SK-N-SH (cell line): ENCODE measurements at regions not wholly inside any gene's neighbourhood (a gene's known extent, or its start where the extent isn't known, plus 50 kb on each side); places are given as distances from the start of the nearest gene placed in this dataset.

Experiments used
- CTCF ChIA-PET: fragments of 300-600, 350-600 bp; formaldehyde crosslinking; extraction: SDS; loops from one replicate; lab custom pipeline; 2021; lab: Yijun Ruan, JAX
- POLR2A ChIA-PET: fragments of 350-600 bp; sonication (Branson Sonifier 250); formaldehyde crosslinking; extraction: SDS; loops from one replicate; lab custom pipeline; 2020; ENCODE audit warnings: antibody characterized with exemption, inconsistent platforms; lab: Yijun Ruan, JAX
- DNase-seq: peaks from one replicate; pipeline ENCODE4 v3.0.0; 2012
- H2AFZ ChIP-seq: fragments of 200-600 bp; sonication (generic); 2 replicates; pipeline ENCODE4 v1.8.1; 2016; ENCODE audit warnings: antibody characterized with exemption, mild to moderate bottlenecking, low read depth
- H3F3A ChIP-seq: fragments of 200-600 bp; sonication (generic); replicated peaks from 2 replicates; pipeline ENCODE3; 2016; ENCODE audit warnings: antibody characterized with exemption, mild to moderate bottlenecking; ENCODE audit not compliant: insufficient read depth
- H3K27ac ChIP-seq, 2 experiments: fragments of 200-500 bp in 1 of 2; fragments of 200-600 bp in 1 of 2; sonication (Bioruptor generic) in 1 of 2; sonication (generic), shearing (Covaris generic) in 1 of 2; 2 replicates each; pipeline versions ENCODE4 v1.5.1 to v1.6.1; 2014 to 2016; ENCODE audit warnings: low read depth in 2 of 2, inconsistent platforms in 1 of 2, low read length in 1 of 2, mild to moderate bottlenecking in 1 of 2, mixed read lengths in 1 of 2
- H3K27me3 ChIP-seq: fragments of 200-600 bp; sonication (generic), shearing (Covaris generic); 2 replicates; pipeline ENCODE4 v1.6.1; 2016; ENCODE audit warnings: mixed run types; ENCODE audit not compliant: insufficient read depth
- H3K36me3 ChIP-seq, 2 experiments: fragments of 200-500 bp in 1 of 2; fragments of 200-600 bp in 1 of 2; sonication (Bioruptor generic) in 1 of 2; sonication (generic) in 1 of 2; replicated peaks in 1 of 2; 2 replicates each; pipeline versions ENCODE3 to v1.5.1; 2014 to 2016; ENCODE audit warnings: low read length in 1 of 2, mild to moderate bottlenecking in 1 of 2; ENCODE audit not compliant: insufficient read depth in 2 of 2, control insufficient read depth in 1 of 2
- H3K4me1 ChIP-seq, 2 experiments: fragments of 200-500 bp in 1 of 2; fragments of 200-600 bp in 1 of 2; sonication (Bioruptor generic) in 1 of 2; sonication (generic), shearing (Covaris generic) in 1 of 2; 2 replicates each; pipeline versions ENCODE4 v1.5.1 to v1.6.1; 2014 to 2016; ENCODE audit warnings: low read depth in 1 of 2, low read length in 1 of 2, mixed run types in 1 of 2; ENCODE audit not compliant: insufficient read depth in 2 of 2, control insufficient read depth in 1 of 2
- H3K4me2 ChIP-seq: fragments of 200-600 bp; sonication (generic), shearing (Covaris generic); 2 replicates; pipeline ENCODE4 v1.6.1; 2017; ENCODE audit warnings: mixed run types
- H3K4me3 ChIP-seq, 2 experiments: fragments of 200-500 bp in 1 of 2; fragments of 200-600 bp in 1 of 2; sonication (Bioruptor generic) in 1 of 2; sonication (generic), shearing (Covaris generic) in 1 of 2; 2 replicates each; pipeline versions ENCODE4 v1.5.1 to v1.8.1; 2014 to 2016; ENCODE audit warnings: low read depth in 2 of 2, inconsistent platforms in 1 of 2, low read length in 1 of 2, mild to moderate bottlenecking in 1 of 2, mixed read lengths in 1 of 2, moderate library complexity in 1 of 2
- H3K79me2 ChIP-seq: fragments of 200-600 bp; sonication (generic); 2 replicates; pipeline ENCODE4 v1.8.1; 2017; ENCODE audit warnings: mild to moderate bottlenecking; ENCODE audit not compliant: insufficient read depth
- H3K9ac ChIP-seq: fragments of 200-600 bp; sonication (generic); 2 replicates; pipeline ENCODE4 v1.6.1; 2017; ENCODE audit warnings: mixed run types
- H3K9me2 ChIP-seq: fragments of 200-600 bp; sonication (generic); 2 replicates; pipeline ENCODE4 v1.6.1; 2017; ENCODE audit warnings: mixed run types
- H3K9me3 ChIP-seq: fragments of 200-600 bp; sonication (generic); 2 replicates; pipeline ENCODE4 v1.6.1; 2017; ENCODE audit warnings: mixed run types, mild to moderate bottlenecking, moderate library complexity
- H4K20me1 ChIP-seq: fragments of 200-600 bp; sonication (generic); 2 replicates; pipeline ENCODE4 v1.6.1; 2017; ENCODE audit warnings: mild to moderate bottlenecking, mixed run types; ENCODE audit not compliant: insufficient read depth
- CTCF ChIP-seq: fragments of 200-600 bp; sonication (generic); IDR thresholded peaks from 2 replicates; pipeline ENCODE4 v1.6.1; 2017; ENCODE audit warnings: antibody characterized with exemption, mild to moderate bottlenecking, moderate library complexity
- ELF1 ChIP-seq: IDR thresholded peaks from 2 replicates; pipeline ENCODE4 v1.4.0; 2012
- EP300 ChIP-seq, 2 experiments: IDR thresholded peaks; 2 replicates each; pipeline versions ENCODE4 v1.4.0 to v1.6.1; 2012; ENCODE audit warnings: borderline replicate concordance in 1 of 2, low read depth in 1 of 2, low read length in 1 of 2
- EZH2phosphoT487 ChIP-seq: fragments of 200-600 bp; sonication (generic); IDR thresholded peaks from 2 replicates; pipeline ENCODE4 v1.6.1; 2017; ENCODE audit warnings: low read depth, mixed run types, mild to moderate bottlenecking, antibody characterized with exemption, moderate library complexity, borderline replicate concordance
- FOSL2 ChIP-seq: IDR thresholded peaks from 2 replicates; pipeline ENCODE4 v1.4.0; 2012; ENCODE audit warnings: low read depth, mild to moderate bottlenecking, moderate library complexity, borderline replicate concordance
- MAX ChIP-seq: IDR thresholded peaks from 2 replicates; pipeline ENCODE4 v1.4.0; 2012; ENCODE audit warnings: low read depth
- NRF1 ChIP-seq: IDR thresholded peaks from 2 replicates; pipeline ENCODE4 v1.6.1; 2012; ENCODE audit warnings: low read depth, mild to moderate bottlenecking, low read length
- PBX3 ChIP-seq: IDR thresholded peaks from 2 replicates; pipeline ENCODE4; 2012
- RAD21 ChIP-seq: IDR thresholded peaks from 2 replicates; pipeline ENCODE4 v1.6.1; 2012; ENCODE audit warnings: mild to moderate bottlenecking, low read length
- RCOR1 ChIP-seq: fragments of 150-350 bp; IDR thresholded peaks from 2 replicates; pipeline ENCODE4 v1.6.1; 2017; ENCODE audit warnings: antibody characterized with exemption, low read length
- RFX5 ChIP-seq: IDR thresholded peaks from 2 replicates; pipeline ENCODE4 v1.6.1; 2012; ENCODE audit warnings: mild to moderate bottlenecking, improper control_type of control experiment, low read length
- SIN3A ChIP-seq: IDR thresholded peaks from 2 replicates; pipeline ENCODE4 v1.6.1; 2012; ENCODE audit warnings: low read depth, mild to moderate bottlenecking, low read length, moderate library complexity, borderline replicate concordance
- SMC3 ChIP-seq: IDR thresholded peaks from 2 replicates; pipeline ENCODE4 v1.6.1; 2012; ENCODE audit warnings: low read depth, low read length, improper control_type of control experiment
- TAF1 ChIP-seq: IDR thresholded peaks from 2 replicates; pipeline ENCODE4 v1.6.1; 2012; ENCODE audit warnings: low read depth, mild to moderate bottlenecking, low read length, moderate library complexity, borderline replicate concordance
- TEAD4 ChIP-seq: IDR thresholded peaks from 2 replicates; pipeline ENCODE4 v1.4.0; 2012; ENCODE audit warnings: mild to moderate bottlenecking, borderline replicate concordance; ENCODE audit not compliant: insufficient read depth
- USF1 ChIP-seq: IDR thresholded peaks from 2 replicates; pipeline ENCODE4 v1.4.0; 2012; ENCODE audit warnings: low read depth, borderline replicate concordance
- YY1 ChIP-seq: IDR thresholded peaks from 2 replicates; pipeline ENCODE4 v1.4.0; 2012; ENCODE audit warnings: low read depth, mild to moderate bottlenecking
- WGBS: methylation state at CpG from one replicate; pipeline ENCODE4 v1.1.6; 2017; ENCODE audit warnings: low lambda C conversion rate; 5-methylcytosine and 5-hydroxymethylcytosine counted together

GRCh38 chr5:42120070-42120469 lies 195.0 kb downstream of the FBXO4 start:
- H3K9me3 ChIP-seq = no peaks in the 10 kb centered on the region
- H3K79me2 ChIP-seq = no peaks in the 10 kb centered on the region
- no peaks in the 10 kb centered on the region for H3K9me2 ChIP-seq
- DNase-seq = no peak
- no peak overlapping the region for H3K27ac ChIP-seq
- no peaks in the 10 kb centered on the region for H3K4me1 ChIP-seq
- ChIA-PET POLR2A (no interaction called here), CTCF (no interaction called here)
- H3K36me3 ChIP-seq = no peaks in the 10 kb centered on the region
- H3K4me3 ChIP-seq = no peak overlapping the region
- H2AFZ ChIP-seq = no peak overlapping the region
- H3F3A ChIP-seq = no peaks in the 10 kb centered on the region
- H3K9ac ChIP-seq = no peak overlapping the region
- H3K27me3 ChIP-seq = no peaks in the 10 kb centered on the region
- no peak overlapping the region for H3K4me2 ChIP-seq
- H4K20me1 ChIP-seq = no peaks in the 10 kb centered on the region
- no peak for TF ChIP-seq SMC3
- no peak for TF ChIP-seq TAF1
- no peak for TF ChIP-seq MAX
- no peak for TF ChIP-seq NRF1
- TF ChIP-seq PBX3 = no peak
- TF ChIP-seq EZH2phosphoT487 = no peak
- TF ChIP-seq EP300 (IDR thresholded peaks at IDR 0.05; ENCODE audit: borderline replicate concordance in 1 of 2, low read depth in 1 of 2, low read length in 1 of 2) = no peak
- no peak for TF ChIP-seq USF1
- no peak for TF ChIP-seq ELF1
- no peak for TF ChIP-seq RCOR1
- no peak for TF ChIP-seq RFX5
- TF ChIP-seq CTCF = no peak
- TF ChIP-seq RAD21 = no peak
- TF ChIP-seq SIN3A = no peak
- TF ChIP-seq TEAD4 = no peak
- TF ChIP-seq YY1 = no peak

GRCh38 chr5:42121401-42121800 lies 196.3 kb downstream of the FBXO4 start:
- Histone ChIP-seq H3F3A (no peaks in the 10 kb centered on the region), H3K27me3 (no peaks in the 10 kb centered on the region), H3K27ac (no peak overlapping the region), H2AFZ (no peak overlapping the region), H3K4me2 (no peak overlapping the region), H3K4me1 (no peaks in the 10 kb centered on the region), H3K9ac (no peak overlapping the region), H4K20me1 (no peaks in the 10 kb centered on the region), H3K9me2 (no peaks in the 10 kb centered on the region), H3K36me3 (no peaks in the 10 kb centered on the region), H3K4me3 (no peak overlapping the region), H3K9me3 (no peaks in the 10 kb centered on the region), H3K79me2 (no peaks in the 10 kb centered on the region)
- 3% methylated on average over 2 of the region's 2 CpGs for WGBS
- TF ChIP-seq CTCF = no peak
- TF ChIP-seq FOSL2 = no peak
- POLR2A ChIA-PET = no interaction called here
- DNase-seq = no peak
- CTCF ChIA-PET = no interaction called here
